Muscle of leg (tissue), 3 donors: ENCODE measurements at regions not wholly inside any gene's neighbourhood (a gene's known extent, or its start where the extent isn't known, plus 50 kb on each side); places are given as distances from the start of the nearest gene placed in this dataset.

Experiments
- DNase-seq: peaks from one replicate; pipeline ENCODE4 v3.0.0; 2013
- H3K27ac ChIP-seq: one replicate; pipeline ENCODE4 v1.5.1; 2013; ENCODE audit warnings: mild to moderate bottlenecking, low read length, control low read depth
- H3K27me3 ChIP-seq: one replicate; pipeline ENCODE4 v1.6.1; 2013; ENCODE audit warnings: low read length; ENCODE audit not compliant: control insufficient read depth, insufficient read depth
- H3K36me3 ChIP-seq: one replicate; pipeline ENCODE4 v1.6.1; 2013; ENCODE audit warnings: low read length; ENCODE audit not compliant: control insufficient read depth, insufficient read depth
- H3K4me1 ChIP-seq: one replicate; pipeline ENCODE4 v1.6.1; 2013; ENCODE audit warnings: low read length; ENCODE audit not compliant: control insufficient read depth, insufficient read depth
- H3K4me3 ChIP-seq: one replicate; pipeline ENCODE4 v1.5.1; 2013; ENCODE audit warnings: low read length, control low read depth
- H3K9me3 ChIP-seq: replicated peaks from 2 replicates; pipeline ENCODE4 v1.6.1; 2013; ENCODE audit warnings: low read depth, low read length; ENCODE audit not compliant: control insufficient read depth
- WGBS: methylation state at CpG from one replicate; pipeline ENCODE4 v1.1.5; 2013; ENCODE audit warnings: missing lambda C conversion rate; ENCODE audit not compliant: insufficient coverage; 5-methylcytosine and 5-hydroxymethylcytosine counted together

DNA sequence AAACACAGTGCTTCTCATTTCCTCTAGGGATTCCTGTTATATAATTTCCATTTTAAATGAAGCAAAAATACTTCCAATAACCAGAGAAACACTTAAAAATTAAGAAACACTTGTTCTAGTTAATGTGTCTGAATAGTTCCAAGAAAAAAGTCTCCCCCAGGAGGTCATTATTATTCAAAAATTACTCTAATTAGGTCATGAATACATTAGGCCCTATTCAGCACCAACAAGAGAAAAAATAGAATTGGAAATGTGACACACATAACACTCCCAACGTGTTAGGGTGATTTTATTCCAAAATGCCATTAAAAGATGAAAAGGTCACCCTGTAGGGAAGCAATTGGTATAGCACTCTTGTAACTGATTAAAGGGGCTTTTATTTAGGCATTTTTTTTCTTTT, 382.1 kb downstream of the TUSC7 start:
- H3K27me3 ChIP-seq, result no peaks in the 10 kb centered on the region
- no peaks in the 10 kb centered on the region for H3K4me1 ChIP-seq
- no peak overlapping the region for H3K4me3 ChIP-seq
- no peak for DNase-seq
- no CpG with 5 or more reads among the region's 1 CpG for WGBS
- H3K36me3 ChIP-seq, result no peaks in the 10 kb centered on the region
- no peak overlapping the region for H3K27ac ChIP-seq
- no peaks in the 10 kb centered on the region for H3K9me3 ChIP-seq

DNA sequence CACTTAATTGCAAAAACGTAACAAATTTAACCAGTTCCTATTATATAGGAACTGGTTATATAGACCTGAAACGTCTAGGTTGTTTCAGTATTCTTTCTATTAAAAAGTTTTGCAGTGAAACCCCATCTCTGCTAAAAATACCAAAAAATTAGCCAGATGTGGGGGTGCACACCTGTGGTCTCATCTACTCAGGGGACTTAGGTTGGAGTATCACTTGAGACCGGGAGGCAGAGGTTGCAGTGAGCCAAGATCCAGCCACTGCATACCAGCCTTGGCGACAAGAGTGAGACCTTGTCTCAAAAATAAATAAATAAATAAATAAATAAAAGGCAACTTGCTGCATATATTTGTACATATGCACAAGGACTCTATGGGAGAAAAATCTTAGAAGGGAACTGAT, 387.0 kb downstream of the TUSC7 start:
- Histone ChIP-seq H3K27ac (no peak overlapping the region), H3K4me3 (no peak overlapping the region), H3K4me1 (no peaks in the 10 kb centered on the region), H3K27me3 (no peaks in the 10 kb centered on the region), H3K36me3 (no peaks in the 10 kb centered on the region), H3K9me3 (no peaks in the 10 kb centered on the region)
- WGBS, result no CpG with 5 or more reads among the region's 4 CpGs
- DNase-seq, result no peak

DNA sequence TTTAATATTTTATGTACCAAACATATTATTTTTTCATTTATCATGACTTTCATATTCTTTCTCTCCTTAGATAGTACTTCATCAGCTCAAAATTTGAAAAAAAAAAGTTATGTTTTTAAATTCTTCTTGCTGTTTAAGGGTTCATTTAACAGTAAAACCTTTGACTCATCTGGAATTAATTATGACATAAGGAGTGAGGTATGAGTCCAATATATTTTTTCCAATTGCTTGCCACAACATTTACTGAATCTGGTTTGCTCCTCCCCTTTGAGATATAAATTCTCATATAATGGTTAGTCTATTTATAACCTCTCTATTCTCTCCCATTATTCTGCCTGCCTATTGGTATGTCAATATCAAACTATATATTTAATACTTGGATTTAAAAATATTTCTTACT, 387.8 kb downstream of the TUSC7 start:
- Histone ChIP-seq H3K27ac (no peak overlapping the region), H3K36me3 (no peaks in the 10 kb centered on the region), H3K27me3 (no peaks in the 10 kb centered on the region), H3K9me3 (no peaks in the 10 kb centered on the region), H3K4me3 (no peak overlapping the region), H3K4me1 (no peaks in the 10 kb centered on the region)
- DNase-seq, result peak; percentile 48

DNA sequence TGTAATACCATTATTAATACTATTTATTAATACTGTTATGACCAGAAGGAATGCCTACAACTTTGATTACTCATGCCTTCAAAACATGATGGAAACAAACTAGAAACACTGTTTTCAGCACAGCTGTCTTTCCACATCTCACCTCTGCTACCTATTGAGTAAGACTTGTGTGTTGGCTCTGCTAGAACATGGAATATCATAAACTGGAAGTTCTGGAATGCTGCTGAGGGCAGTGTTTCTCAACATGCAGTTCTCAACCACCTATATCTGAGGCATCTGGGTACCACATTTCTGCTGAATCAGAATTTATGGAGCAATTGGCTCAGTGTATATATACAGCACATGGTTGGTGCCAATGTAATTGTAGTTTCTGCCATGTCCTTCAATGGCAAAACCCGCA, 392.1 kb downstream of the TUSC7 start:
- H3K27me3 ChIP-seq, result no peaks in the 10 kb centered on the region
- H3K9me3 ChIP-seq, result no peaks in the 10 kb centered on the region
- H3K4me3 ChIP-seq, result no peak overlapping the region
- DNase-seq, result no peak
- H3K4me1 ChIP-seq, result no peaks in the 10 kb centered on the region
- H3K27ac ChIP-seq, result no peak overlapping the region
- no peaks in the 10 kb centered on the region for H3K36me3 ChIP-seq
- WGBS, result no CpG with 5 or more reads among the region's 1 CpG

DNA sequence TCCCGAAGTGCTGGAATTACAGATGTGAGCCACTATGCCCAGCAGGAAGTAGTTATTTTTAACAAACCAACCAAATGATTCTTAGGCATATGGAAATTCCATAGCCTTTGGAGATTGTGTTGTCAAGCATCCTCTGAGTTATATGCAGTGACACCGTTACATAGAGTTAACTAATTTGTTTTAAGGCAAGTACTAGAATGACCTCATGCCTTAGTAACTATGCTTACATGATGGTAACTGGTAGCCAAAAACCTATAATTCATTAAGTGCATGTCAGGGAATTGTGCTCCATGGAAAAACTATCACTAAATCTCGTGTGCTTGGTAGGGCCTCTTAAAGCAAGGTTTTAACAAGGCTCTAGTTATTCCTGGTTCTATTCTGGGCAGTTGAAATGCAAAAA, 392.8 kb downstream of the TUSC7 start:
- 67% methylated on average over 1 of the region's 3 CpGs for WGBS

DNA sequence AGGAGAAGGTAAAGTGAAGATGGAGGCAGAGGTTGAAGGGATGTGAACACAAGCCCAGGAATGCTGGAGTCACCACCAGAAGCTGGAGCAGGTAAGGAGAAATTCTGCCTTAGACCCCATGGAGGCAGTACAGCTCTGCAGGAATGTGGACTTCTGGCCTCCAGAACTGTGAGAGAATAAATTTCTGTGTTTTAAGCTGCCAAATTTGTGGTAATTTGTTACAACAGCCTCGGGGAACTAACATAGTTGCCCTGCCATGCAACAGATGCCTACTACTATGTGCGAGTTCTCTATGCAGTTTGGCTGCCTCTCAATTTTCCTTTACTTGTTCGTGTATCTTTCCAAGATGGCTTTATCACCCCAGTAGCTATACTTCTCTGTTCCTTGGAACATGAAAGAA, 394.1 kb downstream of the TUSC7 start:
- H3K27ac ChIP-seq, result no peak overlapping the region
- DNase-seq, result no peak
- no peaks in the 10 kb centered on the region for H3K27me3 ChIP-seq
- 78% methylated on average over 3 of the region's 3 CpGs for WGBS
- no peak overlapping the region for H3K4me3 ChIP-seq
- H3K36me3 ChIP-seq, result no peaks in the 10 kb centered on the region
- H3K9me3 ChIP-seq, result no peaks in the 10 kb centered on the region
- H3K4me1 ChIP-seq, result no peaks in the 10 kb centered on the region

More for the DNA sequence above, 392.8 kb downstream of the TUSC7 start:
- Histone ChIP-seq H3K27me3 (no peaks in the 10 kb centered on the region), H3K4me3 (no peak overlapping the region), H3K9me3 (no peaks in the 10 kb centered on the region), H3K36me3 (no peaks in the 10 kb centered on the region), H3K27ac (no peak overlapping the region), H3K4me1 (no peaks in the 10 kb centered on the region)
- DNase-seq, result no peak

- no peak for DNase-seq
- Histone ChIP-seq H3K9me3 (no peaks in the 10 kb centered on the region), H3K27me3 (no peaks in the 10 kb centered on the region), H3K4me1 (no peaks in the 10 kb centered on the region), H3K4me3 (no peak overlapping the region), H3K27ac (no peak overlapping the region), H3K36me3 (no peaks in the 10 kb centered on the region)
- no CpG with 5 or more reads among the region's 2 CpGs for WGBS
Measured at GRCh38 chr3:117104381-117104780, 394.8 kb downstream of the TUSC7 start.

DNA sequence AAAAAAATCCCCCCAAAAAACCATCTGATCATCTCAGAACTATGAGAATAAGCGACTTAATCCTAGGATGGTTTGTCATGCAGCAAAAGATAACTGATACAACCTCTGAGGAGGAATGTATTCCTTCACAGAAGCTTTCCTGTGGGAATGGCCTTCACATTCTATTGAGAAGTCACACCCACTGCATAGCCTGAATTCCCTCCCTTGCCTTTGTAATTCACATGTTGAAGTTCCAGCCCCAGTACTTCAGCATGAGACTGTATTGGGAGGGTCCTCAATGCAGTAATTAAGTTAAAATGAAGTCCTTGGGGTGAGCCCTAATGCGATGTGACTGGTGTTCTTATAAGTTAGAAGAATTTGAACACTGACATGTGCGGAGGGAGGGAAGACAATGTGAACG, 395.2 kb downstream of the TUSC7 start:
- DNase-seq, result no peak
- H3K27ac ChIP-seq, result no peak overlapping the region
- H3K36me3 ChIP-seq, result no peaks in the 10 kb centered on the region
- no peak overlapping the region for H3K4me3 ChIP-seq
- WGBS, result 67% methylated on average over 2 of the region's 4 CpGs
- H3K4me1 ChIP-seq, result no peaks in the 10 kb centered on the region
- H3K27me3 ChIP-seq, result no peaks in the 10 kb centered on the region
- no peaks in the 10 kb centered on the region for H3K9me3 ChIP-seq

- H3K4me1 ChIP-seq, result no peaks in the 10 kb centered on the region
- H3K27ac ChIP-seq, result no peak overlapping the region
- WGBS, result no CpG with 5 or more reads among the region's 5 CpGs
- no peaks in the 10 kb centered on the region for H3K9me3 ChIP-seq
- H3K4me3 ChIP-seq, result no peak overlapping the region
- no peaks in the 10 kb centered on the region for H3K36me3 ChIP-seq
- no peak for DNase-seq
- H3K27me3 ChIP-seq, result no peaks in the 10 kb centered on the region
Measured at GRCh38 chr3:117105686-117106085, 396.1 kb downstream of the TUSC7 start.

DNA sequence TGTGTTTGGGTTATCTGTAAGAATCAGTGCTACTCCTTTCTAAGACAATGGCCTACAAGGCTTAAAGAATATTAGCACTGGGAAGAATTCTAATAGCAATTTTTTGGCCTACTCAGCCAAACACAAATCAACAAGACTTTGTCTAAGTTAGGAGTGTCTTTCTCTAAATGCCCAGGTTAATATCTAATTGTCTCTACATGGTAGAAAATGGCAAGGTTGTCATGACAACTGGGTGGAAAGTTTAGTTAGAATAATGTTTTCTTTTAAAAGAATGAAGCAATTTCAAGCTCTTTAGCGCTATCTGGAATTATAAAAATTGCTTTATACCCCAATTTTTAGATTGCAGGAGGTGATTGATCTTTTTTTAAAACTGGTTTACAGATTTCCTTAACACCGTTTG, 396.8 kb downstream of the TUSC7 start:
- Histone ChIP-seq H3K9me3 (no peaks in the 10 kb centered on the region), H3K4me1 (no peaks in the 10 kb centered on the region), H3K4me3 (no peak overlapping the region), H3K27me3 (no peaks in the 10 kb centered on the region), H3K27ac (no peak overlapping the region), H3K36me3 (no peaks in the 10 kb centered on the region)
- WGBS, result no CpG with 5 or more reads among the region's 2 CpGs
- DNase-seq, result no peak

GRCh38 chr3:117107946-117108345, 398.4 kb downstream of the TUSC7 start:
- Histone ChIP-seq H3K9me3 (no peaks in the 10 kb centered on the region), H3K4me3 (no peak overlapping the region), H3K4me1 (no peaks in the 10 kb centered on the region), H3K36me3 (no peaks in the 10 kb centered on the region), H3K27ac (no peak overlapping the region), H3K27me3 (no peaks in the 10 kb centered on the region)
- WGBS, result 92% methylated on average over 2 of the region's 2 CpGs
- no peak for DNase-seq
